ENCODE measurements at regions not wholly inside any gene's neighbourhood (a gene's known extent, or its start where the extent isn't known, plus 50 kb on each side); places are given as distances from the start of the nearest gene placed in this dataset.
A peak's percentile ranks its signal among the peaks of the same experiment; 100 is the strongest.

DNA sequence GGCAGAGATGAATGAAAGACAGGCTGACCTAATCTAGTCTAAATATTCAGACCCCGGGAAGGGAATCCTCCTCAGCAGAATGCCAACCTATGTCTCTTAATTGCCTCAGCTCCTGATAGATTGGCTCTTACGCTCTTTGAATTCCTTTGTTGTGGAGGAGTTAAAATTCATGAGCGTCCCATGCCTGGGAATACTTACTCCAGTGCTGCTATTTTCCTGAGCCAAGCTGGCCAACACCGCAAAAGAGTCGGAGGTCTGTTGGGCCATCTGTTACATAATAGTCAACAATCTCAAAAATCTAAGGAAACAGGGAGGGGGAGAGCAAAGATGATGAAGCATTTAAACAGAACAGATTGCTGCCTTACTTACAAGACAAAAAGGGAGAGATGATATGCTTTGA, 182.8 kb downstream of the ASCL1 start:
- DNase-seq = no peak
- H3K4me1 Mint-ChIP-seq = peaks cover 3% of the 10 kb centered on the region
- WGBS, 2 experiments (ENCODE audit: insufficient coverage in 1 of 2, insufficient read length in 1 of 2) = 80 to 84% methylated on average over 1 to 5 of the region's 5 CpGs
- H3K4me1 ChIP-seq (ENCODE audit: control insufficient read depth, insufficient read depth, low read length) = no peaks in the 10 kb centered on the region
- no peaks in the 10 kb centered on the region for H3K27me3 ChIP-seq (ENCODE audit: control insufficient read depth, insufficient read depth, low read length, poor library complexity, severe bottlenecking)
- peaks cover under 1% of the 10 kb centered on the region for H3K9me3 ChIP-seq (ENCODE audit: control insufficient read depth, low read length)
- TF ChIP-seq CTCF (conservative IDR thresholded peaks at IDR 0.05) = no peak
- no peaks in the 10 kb centered on the region for H3K36me3 Mint-ChIP-seq (ENCODE audit: low read depth)
- H3K27ac Mint-ChIP-seq = peak overlapping the region; percentile 17
- no peaks in the 10 kb centered on the region for H3K9me3 Mint-ChIP-seq
- no peak overlapping the region for H3K4me3 ChIP-seq (ENCODE audit: low read length)
- no peaks in the 10 kb centered on the region for H3K36me3 ChIP-seq (ENCODE audit: control insufficient read depth, insufficient read depth, low read length)
- H3K27ac ChIP-seq (ENCODE audit: low read depth, low read length) = peak overlapping the region; percentile 71
- no peak overlapping the region for H3K4me3 Mint-ChIP-seq
- no peak overlapping the region for H3K9ac ChIP-seq (ENCODE audit: extremely low read depth, low read length, poor library complexity, severe bottlenecking)
- H3K27me3 Mint-ChIP-seq (ENCODE audit: insufficient read depth) = no peaks in the 10 kb centered on the region

GRCh38 chr12:103144278-103144677, 186.8 kb downstream of the ASCL1 start:
- no peak for TF ChIP-seq CTCF (conservative IDR thresholded peaks at IDR 0.05)
- no peaks in the 10 kb centered on the region for H3K27me3 ChIP-seq (ENCODE audit: control insufficient read depth, insufficient read depth, low read length, poor library complexity, severe bottlenecking)
- no peaks in the 10 kb centered on the region for H3K36me3 Mint-ChIP-seq (ENCODE audit: low read depth)
- H3K4me1 Mint-ChIP-seq = peaks cover 3% of the 10 kb centered on the region
- H3K9me3 ChIP-seq (ENCODE audit: control insufficient read depth, low read length) = no peaks in the 10 kb centered on the region
- no peak overlapping the region for H3K4me3 ChIP-seq (ENCODE audit: low read length)
- DNase-seq = no peak
- H3K27ac Mint-ChIP-seq = no peak overlapping the region
- 94 to 100% methylated on average over 4 to 5 of the region's 5 CpGs for whole genome bisulfite sequencing, 2 experiments (ENCODE audit: insufficient coverage in 1 of 2, insufficient read length in 1 of 2)
- no peak overlapping the region for H3K9ac ChIP-seq (ENCODE audit: extremely low read depth, low read length, poor library complexity, severe bottlenecking)
- no peaks in the 10 kb centered on the region for H3K36me3 ChIP-seq (ENCODE audit: control insufficient read depth, insufficient read depth, low read length)
- no peak overlapping the region for H3K27ac ChIP-seq (ENCODE audit: low read depth, low read length)
- H3K27me3 Mint-ChIP-seq (ENCODE audit: insufficient read depth) = no peaks in the 10 kb centered on the region
- H3K9me3 Mint-ChIP-seq = no peaks in the 10 kb centered on the region
- H3K4me3 Mint-ChIP-seq = no peak overlapping the region
- H3K4me1 ChIP-seq (ENCODE audit: control insufficient read depth, insufficient read depth, low read length) = no peaks in the 10 kb centered on the region

- TF ChIP-seq CTCF (conservative IDR thresholded peaks at IDR 0.05) = no peak
- H3K36me3 ChIP-seq (ENCODE audit: control insufficient read depth, insufficient read depth, low read length) = no peaks in the 10 kb centered on the region
- H3K36me3 Mint-ChIP-seq (ENCODE audit: low read depth) = no peaks in the 10 kb centered on the region
- no peak overlapping the region for H3K4me3 ChIP-seq (ENCODE audit: low read length)
- H3K9me3 ChIP-seq (ENCODE audit: control insufficient read depth, low read length) = no peaks in the 10 kb centered on the region
- no peak overlapping the region for H3K27ac ChIP-seq (ENCODE audit: low read depth, low read length)
- no peaks in the 10 kb centered on the region for H3K9me3 Mint-ChIP-seq
- no peaks in the 10 kb centered on the region for H3K27me3 Mint-ChIP-seq (ENCODE audit: insufficient read depth)
- H3K4me1 ChIP-seq (ENCODE audit: control insufficient read depth, insufficient read depth, low read length) = no peaks in the 10 kb centered on the region
- 84 to 96% methylated on average over 2 of the region's 2 CpGs for WGBS, 2 experiments (ENCODE audit: insufficient coverage in 1 of 2, insufficient read length in 1 of 2)
- no peak for DNase-seq
- H3K4me3 Mint-ChIP-seq = no peak overlapping the region
- H3K4me1 Mint-ChIP-seq = no peaks in the 10 kb centered on the region
- H3K27me3 ChIP-seq (ENCODE audit: control insufficient read depth, insufficient read depth, low read length, poor library complexity, severe bottlenecking) = no peaks in the 10 kb centered on the region
- no peak overlapping the region for H3K9ac ChIP-seq (ENCODE audit: extremely low read depth, low read length, poor library complexity, severe bottlenecking)
- no peak overlapping the region for H3K27ac Mint-ChIP-seq
These were observed 203.1 kb downstream of the ASCL1 start for GRCh38 chr12:103160622-103161021.

Measured in endodermal cell (in vitro differentiated cells).